T-helper 22 cell (primary cell): ENCODE measurements at regions not wholly inside any gene's neighbourhood (a gene's known extent, or its start where the extent isn't known, plus 50 kb on each side); places are given as distances from the start of the nearest gene placed in this dataset.
"Not testable (repeated sequence)": the region's sequence is repeated elsewhere in the genome, so short reads cannot be mapped to it uniquely, and the experiment has no call there.

ENCODE experiments used
- DNase-seq: peaks from one replicate; pipeline ENCODE4 v3.0.0-alpha.2; 2020; ENCODE audit warnings: low read depth

DNA sequence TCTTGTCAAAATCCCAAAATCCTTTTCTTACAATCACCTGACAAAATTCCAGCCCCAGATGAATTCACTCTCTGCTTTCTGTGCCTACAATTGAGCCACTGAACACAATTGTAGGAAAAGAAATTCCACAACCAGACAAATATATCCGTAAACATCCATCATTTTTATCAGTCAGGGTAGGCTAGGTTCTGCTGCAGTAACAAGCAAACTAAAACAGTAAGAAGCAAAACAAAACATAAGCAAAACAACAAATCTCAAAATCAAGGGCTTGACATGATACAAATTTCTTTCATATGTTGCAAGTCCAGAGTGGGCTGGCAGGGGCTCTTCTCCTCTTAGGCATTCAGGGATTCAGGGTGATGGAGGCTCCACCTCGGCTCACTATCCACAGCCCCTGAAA is 114.2 kb upstream of the MAN2A1 start:
- no peak for DNase-seq

DNA sequence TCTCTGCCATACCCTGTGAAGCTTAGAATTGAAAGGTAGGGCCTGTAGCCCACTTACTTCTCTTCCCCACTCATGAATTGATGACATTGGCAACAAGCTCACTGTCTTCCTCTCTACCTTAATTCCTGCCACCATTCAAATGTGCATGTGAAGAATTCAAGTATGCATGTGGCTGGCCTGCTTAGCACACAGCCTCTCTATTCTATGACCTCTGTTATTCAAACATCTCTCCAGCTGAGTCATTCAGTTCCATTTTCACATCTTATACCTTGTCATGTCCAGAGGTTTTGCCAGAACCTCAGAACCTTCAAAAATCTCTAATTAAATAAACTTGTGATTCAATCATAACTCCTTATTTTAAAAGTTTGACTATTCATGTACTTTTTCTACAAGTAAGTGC is 114.7 kb upstream of the MAN2A1 start:
- DNase-seq = no peak

DNA sequence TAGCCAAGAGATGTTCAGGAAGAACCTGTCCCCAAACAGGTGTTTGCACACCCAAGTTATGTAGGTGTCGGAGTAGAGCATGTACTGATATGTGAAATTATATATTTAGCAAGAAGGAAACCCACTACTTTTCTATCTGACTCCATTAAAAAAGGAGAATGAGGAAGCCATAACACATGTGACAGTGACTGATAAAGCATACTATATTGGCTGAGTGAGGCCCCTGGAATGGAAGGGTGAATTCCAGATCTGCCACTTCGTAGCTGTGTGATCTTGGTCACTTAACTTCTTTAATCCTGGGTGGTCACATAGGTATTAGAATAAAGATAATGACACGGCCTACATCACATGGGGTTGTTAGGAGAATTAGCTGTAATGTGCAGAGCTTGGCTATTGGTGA is 116.0 kb upstream of the MAN2A1 start:
- no peak for DNase-seq

DNA sequence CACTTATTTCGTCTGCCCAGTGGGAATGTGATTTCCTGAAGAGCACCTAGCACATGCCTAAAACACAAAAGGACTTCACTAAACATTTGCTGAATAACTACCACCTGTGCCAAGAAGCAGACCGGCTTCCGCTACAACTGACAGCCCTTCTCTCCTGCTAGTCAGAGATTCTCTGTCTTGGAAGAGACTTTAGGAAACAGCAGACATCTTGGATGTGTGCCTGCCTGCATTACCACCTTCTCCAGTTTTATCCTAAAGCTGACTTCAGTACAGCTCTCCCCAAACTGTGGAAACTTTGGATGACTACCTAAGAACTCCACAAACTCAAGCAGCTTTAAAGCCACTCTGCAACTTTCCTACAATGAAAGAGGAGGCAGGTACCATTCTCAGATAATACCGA is 116.5 kb upstream of the MAN2A1 start:
- DNase-seq = no peak

DNA sequence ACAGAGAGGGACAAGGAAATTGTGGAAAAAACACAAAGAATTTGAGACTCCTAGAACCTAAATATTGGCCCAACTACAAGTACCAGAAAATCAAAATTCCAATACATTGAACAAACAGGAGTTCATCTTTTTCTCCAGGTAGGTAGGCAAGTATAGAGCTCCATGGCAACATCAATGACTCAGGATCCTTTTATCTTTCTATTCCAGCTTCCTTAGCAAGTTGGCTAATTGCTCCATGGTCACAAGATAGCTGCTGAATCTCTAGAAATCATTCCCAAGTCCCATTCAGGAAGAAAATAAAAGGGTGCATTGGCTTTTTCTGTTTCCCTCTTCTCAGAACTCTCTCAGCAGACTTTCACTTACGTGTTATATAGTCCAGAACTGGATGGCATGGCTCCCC is 117.9 kb upstream of the MAN2A1 start:
- DNase-seq = no peak

DNA sequence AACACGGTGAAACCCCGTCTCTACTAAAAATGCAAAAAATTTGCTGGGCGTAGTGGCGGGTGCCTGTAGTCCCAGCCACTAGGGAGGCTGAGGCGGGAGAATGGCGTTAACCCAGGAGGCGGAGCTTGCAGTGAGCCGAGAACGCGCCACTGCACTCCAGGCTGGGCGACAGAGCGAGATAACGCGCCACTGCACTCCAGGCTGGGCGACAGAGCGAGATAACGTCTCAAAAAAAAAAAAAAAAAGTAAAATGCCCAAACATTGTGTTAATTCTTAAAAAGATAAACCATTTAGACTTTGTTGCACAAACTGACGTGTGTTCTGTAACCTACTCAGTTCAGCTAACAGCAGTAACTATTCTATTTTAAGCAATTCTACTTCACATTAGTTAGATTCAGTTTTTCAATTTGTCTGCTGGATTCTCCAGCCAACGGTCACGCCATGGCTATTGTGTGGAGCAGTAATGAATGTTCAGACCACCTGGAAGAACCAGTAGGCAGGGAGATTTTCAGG is 119.3 kb upstream of the MAN2A1 start:
- no peak for DNase-seq

DNA sequence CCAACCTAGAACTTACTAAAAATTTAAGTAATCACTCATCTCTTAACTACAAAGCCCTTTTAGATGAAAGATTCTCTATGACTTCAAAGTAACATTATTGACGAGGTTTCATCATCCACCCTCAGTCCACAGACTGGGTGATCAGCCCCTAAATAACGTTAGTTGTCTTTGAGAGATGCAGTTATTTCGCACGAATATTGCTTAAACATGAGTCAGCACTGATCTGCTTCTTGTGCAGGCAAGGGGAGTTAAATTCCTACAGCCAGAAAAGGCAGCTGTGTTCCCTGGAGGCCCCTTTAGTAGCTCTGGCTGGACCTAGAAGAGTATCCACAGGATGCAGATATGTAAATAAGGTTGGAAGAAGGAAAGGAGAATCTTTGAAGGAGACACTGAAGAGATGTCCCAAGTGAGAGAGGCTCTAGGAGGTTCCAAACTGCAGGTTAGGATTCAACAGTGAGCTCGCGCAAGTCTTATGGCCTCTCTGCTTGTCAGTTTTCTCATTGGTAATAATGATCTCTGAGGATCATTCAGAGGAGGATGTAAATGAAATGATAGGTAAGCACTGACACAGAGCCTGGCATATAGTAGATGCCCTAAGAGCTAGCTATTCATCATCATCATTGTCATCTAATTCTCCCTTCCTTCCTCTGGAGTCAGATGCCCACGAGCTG is 122.2 kb upstream of the MAN2A1 start:
- no peak for DNase-seq

DNA sequence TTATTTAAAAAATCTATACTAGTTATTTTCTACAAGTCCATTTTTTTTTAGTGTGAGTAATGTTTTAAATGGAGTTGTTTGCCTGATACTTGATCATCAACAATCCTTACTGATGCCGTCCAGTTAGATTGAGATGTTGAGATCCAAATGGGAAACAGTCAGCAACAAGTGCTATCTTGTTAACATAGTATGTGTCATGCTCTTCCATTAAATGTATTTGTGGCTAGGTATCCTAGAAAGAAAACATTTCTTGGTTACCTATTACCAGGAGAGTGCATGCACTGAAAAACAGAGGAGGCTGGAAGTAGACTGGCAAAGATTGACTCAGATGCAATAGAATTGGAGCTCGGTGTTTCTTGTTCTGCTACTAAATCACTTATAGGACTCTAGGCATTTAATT is 123.4 kb upstream of the MAN2A1 start:
- DNase-seq = no peak

DNA sequence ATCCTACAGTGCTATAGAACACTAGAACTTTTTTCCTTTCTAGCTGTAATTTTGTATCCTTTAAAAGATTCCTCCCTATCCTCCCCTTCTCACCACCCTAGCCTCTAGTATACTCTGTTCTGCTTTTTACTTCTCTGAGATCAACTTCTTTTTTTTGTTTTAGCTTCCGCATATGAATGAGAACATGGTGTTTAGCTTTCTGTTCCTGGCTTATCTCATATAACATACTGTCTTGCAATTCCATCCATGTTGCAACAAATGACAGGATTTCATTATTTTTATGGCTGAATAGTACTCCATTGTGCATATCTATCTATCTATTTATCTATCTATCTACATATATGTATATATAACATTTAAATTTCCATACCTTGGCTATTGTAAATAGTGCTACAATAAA is 126.0 kb upstream of the MAN2A1 start:
- no peak for DNase-seq

DNA sequence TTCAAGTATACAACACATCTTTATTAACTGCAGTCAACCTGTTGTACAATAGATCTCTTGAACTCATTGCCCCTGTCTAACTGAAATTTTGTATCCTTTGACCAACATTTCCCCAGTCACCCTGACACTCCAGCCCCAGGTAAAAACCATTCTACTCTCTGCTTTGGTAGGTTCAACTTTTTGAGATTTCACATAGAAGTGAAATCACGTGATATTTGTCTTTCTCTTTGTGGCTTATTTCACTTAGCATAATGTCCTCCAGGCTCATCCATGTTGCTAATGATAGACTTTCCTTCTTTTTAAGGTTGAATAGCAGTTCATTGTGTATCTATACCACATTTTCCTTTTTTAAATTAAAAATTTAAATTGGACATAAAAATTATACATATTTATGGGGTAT is 126.5 kb upstream of the MAN2A1 start:
- DNase-seq = no peak

DNA sequence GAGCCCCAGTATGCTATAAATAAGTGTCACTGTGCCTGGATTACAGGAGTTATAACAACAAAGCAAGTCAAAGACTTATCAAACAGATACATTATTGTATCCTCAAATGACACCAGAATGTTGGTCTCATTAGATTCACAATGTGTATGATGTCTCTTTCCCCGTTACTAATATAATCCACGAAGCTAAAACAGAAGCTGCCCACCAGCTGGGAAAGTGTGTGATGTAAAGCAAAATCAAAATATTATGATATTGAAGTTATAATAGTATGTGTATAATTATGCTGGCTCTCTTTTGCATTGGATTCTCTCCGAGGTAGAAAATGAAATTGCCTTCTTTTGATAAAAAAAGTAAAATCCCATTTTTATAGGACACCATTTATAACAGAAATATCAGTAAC is 127.3 kb upstream of the MAN2A1 start:
- DNase-seq = no peak

DNA sequence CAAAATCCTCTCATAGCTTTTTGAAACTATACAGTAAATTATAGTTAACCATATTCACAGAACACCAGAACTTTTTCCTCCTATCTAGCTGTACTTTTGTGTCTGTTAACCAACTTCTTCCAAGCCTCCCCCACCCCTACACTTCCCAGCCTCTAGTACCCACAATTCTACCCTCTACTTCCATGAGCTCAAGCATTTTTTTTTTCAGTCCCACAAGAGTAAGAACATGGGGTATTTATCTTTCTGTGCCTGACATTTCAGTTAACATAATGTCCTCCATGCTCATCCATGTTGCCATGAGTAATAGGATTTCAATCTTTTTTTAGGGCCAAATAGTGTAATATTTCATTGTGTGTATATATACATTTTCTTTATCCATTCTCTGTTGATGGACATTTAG is 128.3 kb upstream of the MAN2A1 start:
- DNase-seq = no peak

DNA sequence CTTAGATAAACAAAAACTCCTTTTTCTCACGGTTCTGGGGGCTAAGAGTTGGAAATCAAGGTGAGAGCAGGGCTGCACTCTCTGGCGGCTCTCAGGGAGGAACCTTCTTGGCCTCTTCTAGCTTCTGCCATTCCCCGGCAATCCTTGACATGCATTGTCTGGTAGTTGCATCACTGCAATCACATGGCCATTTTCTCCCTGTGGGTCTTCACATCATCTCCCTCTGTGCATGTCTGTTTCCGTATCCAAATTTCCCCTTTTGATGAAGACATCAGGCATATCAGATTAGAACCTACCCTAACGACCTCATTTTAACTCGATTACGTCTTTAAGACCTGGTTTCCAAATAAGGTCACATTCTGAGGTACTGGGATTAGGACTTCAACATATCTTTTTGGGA is 129.2 kb upstream of the MAN2A1 start:
- no peak for DNase-seq

DNA sequence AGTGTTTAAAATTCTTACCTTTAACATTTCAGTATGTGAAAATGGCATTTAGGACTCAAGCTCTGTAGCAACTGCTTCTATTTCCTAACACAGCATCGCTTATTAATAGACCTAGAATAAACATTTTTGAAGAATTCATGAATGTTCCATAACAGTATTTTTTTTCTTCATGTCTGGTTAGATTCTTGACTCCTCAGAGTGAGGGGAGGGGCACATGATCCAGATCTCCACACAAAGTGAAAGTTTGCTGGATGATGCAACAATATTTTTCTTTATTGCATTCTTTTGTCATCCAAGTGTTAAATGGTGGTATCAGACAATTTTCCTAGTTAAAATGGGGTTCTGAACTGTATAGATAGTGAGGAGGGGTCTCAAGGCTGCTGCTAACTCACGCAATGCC is 130.8 kb upstream of the MAN2A1 start:
- DNase-seq = no peak

DNA sequence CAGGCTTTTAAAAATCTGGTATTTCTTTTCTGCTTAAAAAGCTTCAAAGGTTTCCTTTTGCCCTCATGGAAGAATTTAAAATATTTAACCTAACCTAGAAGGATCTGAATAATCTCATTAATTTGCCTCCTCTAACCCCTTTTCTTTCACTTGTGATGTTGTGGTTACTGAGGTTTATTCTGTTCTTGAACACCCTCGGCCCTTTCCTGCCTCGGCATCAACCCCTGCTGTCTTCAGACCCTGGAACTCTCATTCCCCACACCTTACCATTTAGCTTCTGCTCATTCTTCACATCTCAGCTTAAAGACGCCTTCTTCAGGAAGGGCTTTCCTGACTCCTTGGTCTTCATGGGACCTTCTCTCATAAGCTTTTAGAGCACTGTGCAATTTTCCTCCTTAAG is 131.4 kb upstream of the MAN2A1 start:
- DNase-seq = no peak

DNA sequence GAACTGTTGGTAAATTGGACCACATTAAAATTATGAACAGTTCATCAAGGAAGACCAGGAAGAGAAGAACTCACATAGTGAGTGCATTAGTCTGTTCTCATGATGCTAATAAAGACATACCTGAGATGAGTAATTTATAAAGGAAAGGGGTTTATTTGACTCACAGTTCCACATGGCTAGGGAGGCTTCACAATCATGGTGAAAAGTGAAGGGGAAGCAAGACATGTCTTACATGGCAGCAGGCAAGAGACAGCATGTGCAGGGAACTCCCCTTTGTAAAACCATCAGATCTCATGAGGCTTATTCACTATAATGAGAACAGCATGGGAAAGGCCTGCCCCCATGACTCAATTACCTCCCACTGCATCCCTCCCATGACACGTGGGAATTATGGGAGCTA is 135.9 kb upstream of the MAN2A1 start:
- DNase-seq = no peak

DNA sequence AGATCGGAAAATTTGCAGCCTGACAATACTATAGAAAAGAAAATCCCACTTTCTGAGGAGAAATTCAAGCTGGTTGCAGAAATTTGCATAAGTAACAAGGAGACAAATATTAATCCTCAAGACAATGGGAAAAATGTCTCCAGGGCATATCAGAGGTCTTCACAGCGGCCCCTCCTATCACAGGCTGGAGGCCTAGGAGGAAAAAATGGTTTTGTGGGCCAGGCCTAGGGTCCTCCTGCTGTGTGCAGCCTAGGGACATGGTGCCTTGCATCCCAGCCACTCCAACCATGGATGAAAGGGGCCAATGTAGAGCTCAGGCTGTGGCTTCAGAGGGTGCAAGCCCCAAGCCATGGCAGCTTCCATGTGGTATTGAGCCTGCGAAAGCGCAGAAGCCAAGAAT is 138.5 kb upstream of the MAN2A1 start:
- DNase-seq = not testable (repeated sequence)

DNA sequence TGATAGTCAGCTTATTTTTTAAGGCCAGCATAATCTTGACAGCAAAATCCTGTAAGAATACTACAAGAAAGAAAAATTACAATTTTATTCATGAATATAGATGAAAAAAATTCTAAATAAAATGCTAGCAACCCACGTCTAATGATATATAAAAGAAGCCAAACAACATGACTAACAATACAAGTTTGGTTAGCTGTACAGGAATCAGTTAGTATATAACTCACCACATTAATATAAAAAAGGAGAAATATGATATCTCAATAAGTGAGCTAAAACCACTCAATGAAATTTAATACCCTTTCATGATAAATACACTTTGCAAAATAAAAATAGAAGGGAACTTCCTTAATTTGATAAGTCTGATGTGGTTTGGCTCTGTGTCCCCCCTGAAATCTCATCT is 139.7 kb upstream of the MAN2A1 start:
- no peak for DNase-seq

DNA sequence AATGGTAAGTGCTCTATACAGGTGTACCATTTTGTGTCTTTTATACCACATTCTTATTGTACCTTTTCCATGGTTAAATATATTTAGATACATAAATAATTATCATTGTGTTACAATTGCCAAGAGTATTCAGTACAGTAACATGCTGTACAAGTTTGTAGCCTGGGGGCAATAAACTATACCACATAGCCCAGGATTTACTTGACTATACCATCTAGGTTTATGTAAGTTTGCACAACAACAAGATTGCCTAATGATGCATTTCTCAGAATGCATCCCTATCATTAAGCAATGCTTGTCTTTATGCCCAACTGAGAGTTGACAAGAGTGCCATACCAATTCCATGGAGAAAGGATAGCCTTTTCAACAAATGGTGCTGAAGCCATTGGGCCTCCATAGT is 136.7 kb upstream of the PJA2 start:
- no peak for DNase-seq

DNA sequence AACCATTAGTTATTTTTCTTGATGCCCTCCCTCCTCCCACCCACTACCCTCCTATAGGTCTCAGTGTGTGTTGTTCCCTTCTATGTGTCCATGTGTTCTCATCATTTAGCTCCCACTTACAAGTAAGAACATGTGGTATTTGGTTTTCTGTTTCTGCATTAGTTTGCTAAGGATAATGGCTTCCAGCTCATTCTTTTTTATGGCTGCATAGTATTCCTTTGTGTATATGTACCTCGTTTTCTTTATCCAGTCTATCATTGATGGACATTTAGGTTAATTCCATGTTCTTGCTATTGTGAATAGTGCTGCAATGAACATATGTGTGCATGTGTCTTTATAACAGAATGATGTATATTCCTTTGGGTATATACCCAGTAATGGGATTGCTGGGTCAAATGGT is 135.1 kb upstream of the PJA2 start:
- DNase-seq = not testable (repeated sequence)

DNA sequence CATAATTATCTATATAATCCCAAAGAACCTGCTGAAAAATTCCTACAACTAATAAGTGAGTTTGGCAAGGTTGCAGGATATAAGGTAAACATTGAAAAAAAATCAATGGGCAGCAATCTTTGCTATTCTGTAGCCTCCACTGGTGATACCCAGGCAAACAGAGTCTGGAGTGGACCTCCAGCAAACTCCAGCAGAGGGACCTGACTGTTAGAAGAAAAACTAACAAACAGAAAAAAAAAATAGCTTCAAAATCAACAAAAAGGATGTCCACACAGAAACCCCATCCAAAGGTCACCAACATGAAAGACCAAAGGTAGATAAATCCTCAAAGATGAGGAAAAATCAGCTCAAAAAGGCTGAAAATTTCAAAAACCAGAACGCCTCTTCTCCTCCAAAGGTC is 128.9 kb upstream of the PJA2 start:
- not testable (repeated sequence) for DNase-seq

DNA sequence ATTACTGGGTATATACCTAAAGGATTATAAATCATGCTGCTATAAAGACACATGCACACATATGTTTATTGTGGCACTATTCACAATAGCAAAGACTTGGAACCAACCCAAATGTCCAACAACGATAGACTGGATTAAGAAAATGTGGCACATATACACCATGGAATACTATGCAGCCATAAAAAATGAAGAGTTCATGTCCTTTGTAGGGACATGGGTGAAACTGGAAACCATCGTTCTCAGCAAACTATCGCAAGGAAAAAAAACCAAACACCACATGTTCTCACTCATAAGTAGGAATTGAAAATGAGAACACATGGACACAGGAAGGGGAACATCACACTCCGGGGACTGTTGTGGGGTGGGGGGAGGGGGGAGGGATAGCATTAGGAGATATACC is 125.3 kb upstream of the PJA2 start:
- not testable (repeated sequence) for DNase-seq

DNA sequence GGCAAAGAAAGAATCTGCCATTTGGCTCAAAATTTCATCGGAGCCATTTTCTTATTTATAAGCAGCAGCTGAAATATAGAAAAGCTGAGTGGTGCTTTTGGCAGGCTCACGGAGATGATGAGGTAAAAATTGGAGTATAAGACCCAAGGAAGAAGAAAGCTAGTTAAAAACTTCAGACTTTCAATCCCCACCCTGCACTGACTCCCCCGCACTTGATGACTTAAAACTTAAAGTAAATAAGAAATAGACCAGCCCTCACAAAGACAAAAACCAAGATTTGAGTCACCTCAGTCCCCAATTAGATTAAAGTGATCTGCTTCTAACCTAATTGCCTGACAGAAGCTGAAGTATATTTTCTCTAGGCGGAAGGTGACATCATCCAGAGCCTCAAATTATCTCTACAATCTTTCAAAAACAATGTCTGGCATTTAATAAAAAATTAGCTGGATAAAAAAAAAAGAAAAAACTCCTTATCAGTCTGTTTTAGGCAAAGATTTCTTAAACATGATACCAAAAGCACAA is 124.0 kb upstream of the PJA2 start:
- DNase-seq = no peak

DNA sequence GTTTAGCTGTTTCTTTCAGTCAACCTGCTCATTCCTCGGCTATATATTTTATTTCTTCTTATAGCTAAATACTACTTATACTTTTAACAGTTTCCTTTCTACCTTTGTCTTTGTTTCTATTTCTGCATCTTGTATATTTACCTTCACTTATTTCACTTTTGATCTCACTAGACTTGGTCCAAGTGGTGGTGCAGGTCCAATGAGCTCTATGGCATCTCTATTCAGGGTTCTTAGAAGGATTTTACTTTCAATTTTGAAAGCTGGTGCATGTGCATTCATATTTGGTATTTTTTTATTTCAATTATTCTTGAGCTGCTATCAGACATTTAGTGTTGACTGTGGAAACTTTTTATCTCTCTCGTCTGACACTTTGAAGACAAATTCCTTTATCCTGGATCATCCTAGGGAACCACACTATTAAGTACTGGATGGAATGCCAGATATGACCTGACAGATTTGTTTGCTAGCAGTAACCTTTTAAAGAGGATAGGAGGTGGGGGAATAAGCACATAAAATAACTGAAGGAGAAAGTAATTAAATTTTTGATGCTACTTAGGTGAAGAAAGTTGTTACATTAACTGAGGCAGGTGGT is 123.1 kb upstream of the PJA2 start:
- no peak for DNase-seq
